ENCODE measurements at regions not wholly inside any gene's neighbourhood (a gene's known extent, or its start where the extent isn't known, plus 50 kb on each side); places are given as distances from the start of the nearest gene placed in this dataset.

GRCh38 chr16:86086471-86086870 is 187.5 kb downstream of the IRF8 start:
- no peak for TF ChIP-seq YY1 (IDR thresholded peaks at IDR 0.05; ENCODE audit: low read depth)
- no peak for TF ChIP-seq RAD21 (IDR thresholded peaks at IDR 0.05; ENCODE audit: low read depth)
- TF ChIP-seq TAF1 (IDR thresholded peaks at IDR 0.05; ENCODE audit: low read depth): no peak
- TF ChIP-seq ZBTB7A (IDR thresholded peaks at IDR 0.05; ENCODE audit: low read depth): no peak
- no peak for TF ChIP-seq CREB1 (IDR thresholded peaks at IDR 0.05; ENCODE audit: low read depth)
- no peak for TF ChIP-seq REST (IDR thresholded peaks at IDR 0.05; ENCODE audit: low read depth)
- no peak for TF ChIP-seq USF1 (IDR thresholded peaks at IDR 0.05)

All from Ishikawa (cell line).